GM12878 (cell line): ENCODE measurements at regions not wholly inside any gene's neighbourhood (a gene's known extent, or its start where the extent isn't known, plus 50 kb on each side); places are given as distances from the start of the nearest gene placed in this dataset.

Experiments used
- ATAC-seq: fragments of 200-7000 bp; cut with Tn5 transposase; 3 replicates; pipeline ENCODE4 v1.9.1; 2020; ENCODE audit warnings: mild to moderate bottlenecking, moderate library complexity
- BruUV-seq: library from RNA; stranded (reverse); fragments of 400-500 nt; replicated peaks from 2 replicates; lab custom pipeline; 2021; lab: Mats Ljungman, UMichigan
- CTCF ChIA-PET: fragments of 300-600 bp; sonication (Branson Sonifier 250); formaldehyde crosslinking; extraction: SDS; loops from one replicate; lab custom pipeline; 2021; ENCODE audit warnings: inconsistent platforms; lab: Yijun Ruan, JAX
- POLR2A ChIA-PET: fragments of 350-600 bp; formaldehyde crosslinking; extraction: SDS; loops from one replicate; lab custom pipeline; 2021; ENCODE audit warnings: inconsistent platforms; lab: Charles Lee
- RAD21 ChIA-PET: fragments of 300-600 bp; sonication (Branson Sonifier 250); formaldehyde crosslinking; loops from one replicate; lab custom pipeline; 2023; ENCODE audit warnings: antibody characterized with exemption; ENCODE audit not compliant: unreplicated experiment; lab: Charles Lee
- SMC1A ChIA-PET: fragments of 300-600 bp; sonication (Branson Sonifier 250); formaldehyde crosslinking; loops from one replicate; lab custom pipeline; 2023; ENCODE audit not compliant: unreplicated experiment, uncharacterized antibody; lab: Charles Lee
- DNase-seq: peaks from one replicate; pipeline ENCODE4 v3.0.0-alpha.2; 2011; ENCODE audit warnings: low read depth, low spot score
- FAIRE-seq: peaks from 3 replicates; lab custom pipeline; 2011; peaks lifted over from hg19 to GRCh38; lab: Jason Lieb, UNC
- H2AFZ ChIP-seq: 2 replicates; pipeline ENCODE4 v1.6.0; 2011; ENCODE audit warnings: low read depth, low read length, control low read depth; ENCODE audit not compliant: control insufficient read depth
- H3K27ac ChIP-seq: 2 replicates; pipeline ENCODE4 v1.5.1; 2011; ENCODE audit warnings: control low read depth; ENCODE audit not compliant: control insufficient read depth, insufficient read depth
- H3K27me3 ChIP-seq, 2 experiments: replicated peaks in 1 of 2; 2 replicates each; pipeline versions ENCODE4 v1.6.0 to v1.6.1; 2011; ENCODE audit warnings: low read length in 1 of 2; ENCODE audit not compliant: control insufficient read depth in 2 of 2, insufficient read depth in 2 of 2
- H3K36me3 ChIP-seq, 2 experiments: 2 replicates each; pipeline ENCODE4 v1.5.1; 2011; ENCODE audit warnings: low read length in 1 of 2; ENCODE audit not compliant: control insufficient read depth in 2 of 2, insufficient read depth in 2 of 2
- H3K4me1 ChIP-seq: 2 replicates; pipeline ENCODE4 v1.6.1; 2011; ENCODE audit warnings: mild to moderate bottlenecking, low read length, moderate library complexity, mixed read lengths; ENCODE audit not compliant: control insufficient read depth, insufficient read depth
- H3K4me2 ChIP-seq: 2 replicates; pipeline ENCODE4 v1.6.0; 2011; ENCODE audit warnings: control low read depth; ENCODE audit not compliant: control insufficient read depth, insufficient read depth
- H3K4me3 ChIP-seq: fragments of 200-600 bp; sonication (generic); 2 replicates; pipeline ENCODE4 v1.5.1; 2016
- H3K79me2 ChIP-seq: 2 replicates; pipeline ENCODE4 v1.6.0; 2011; ENCODE audit warnings: low read length; ENCODE audit not compliant: control insufficient read depth, insufficient read depth
- H3K9ac ChIP-seq: 2 replicates; pipeline ENCODE4 v1.8.0; 2011; ENCODE audit warnings: low read length, control low read depth, mixed read lengths; ENCODE audit not compliant: control insufficient read depth, insufficient read depth
- H3K9me3 ChIP-seq: replicated peaks from 3 replicates; pipeline ENCODE4 v1.5.1; 2011; ENCODE audit warnings: mild to moderate bottlenecking, low read length; ENCODE audit not compliant: control insufficient read depth, insufficient read depth
- H4K20me1 ChIP-seq: 2 replicates; pipeline ENCODE4 v1.6.0; 2011; ENCODE audit not compliant: control insufficient read depth, insufficient read depth
- ATF3 ChIP-seq: IDR thresholded peaks from 2 replicates; pipeline ENCODE4 v1.6.1; 2011; ENCODE audit warnings: low read depth, mild to moderate bottlenecking, low read length, moderate library complexity, borderline replicate concordance; ENCODE audit errors: extremely low read depth
- CHD4 ChIP-seq: fragments of 200-600 bp; sonication (generic); IDR thresholded peaks from 2 replicates; pipeline ENCODE4 v1.6.1; 2016; ENCODE audit warnings: mild to moderate bottlenecking
- KAT2A ChIP-seq: conservative IDR thresholded peaks from 2 replicates; pipeline ENCODE4 v1.6.1; 2011; ENCODE audit warnings: low read depth, low read length; ENCODE audit not compliant: control insufficient read depth
- NR2C1 ChIP-seq: fragments of 450-650 bp; IDR thresholded peaks from 2 replicates; pipeline ENCODE4 v1.6.1; 2017; ENCODE audit warnings: antibody characterized with exemption, mild to moderate bottlenecking, moderate library complexity
- TCF3 ChIP-seq: IDR thresholded peaks from 2 replicates; pipeline ENCODE4 v1.6.1; 2012; ENCODE audit warnings: low read depth, mild to moderate bottlenecking, low read length, borderline replicate concordance; ENCODE audit not compliant: insufficient read depth
- WGBS: methylation state at CpG from one replicate; pipeline ENCODE4 v1.1.6; 2016; ENCODE audit warnings: low lambda C conversion rate; ENCODE audit not compliant: insufficient replicate concordance, insufficient coverage; ENCODE audit errors: missing lambda C conversion rate; 5-methylcytosine and 5-hydroxymethylcytosine counted together
- in situ Hi-C: fragments of 300-500 bp; cut with MboI; formaldehyde crosslinking; loops from 9 replicates; pipeline ENCODE4 v1.14.3; 2018; ENCODE audit warnings: mixed read lengths
- intact Hi-C: fragments of 100-400 bp; cut with micrococcal nuclease; formaldehyde crosslinking; loops from one replicate; pipeline ENCODE4 v1.14.2; 2022; ENCODE audit not compliant: unreplicated experiment
- TF ChIP-seq, protein P1 (sequence below): IDR thresholded peaks from 2 replicates; pipeline ENCODE4 v1.6.1; 2012; ENCODE audit warnings: mild to moderate bottlenecking, low read depth, low read length
- TF ChIP-seq, protein P2 (sequence below): IDR thresholded peaks from 2 replicates; pipeline ENCODE4 v1.6.1; 2011; ENCODE audit warnings: borderline replicate concordance, low read depth, mild to moderate bottlenecking, moderate library complexity, low read length; ENCODE audit not compliant: insufficient read depth, poor library complexity, severe bottlenecking

DNA sequence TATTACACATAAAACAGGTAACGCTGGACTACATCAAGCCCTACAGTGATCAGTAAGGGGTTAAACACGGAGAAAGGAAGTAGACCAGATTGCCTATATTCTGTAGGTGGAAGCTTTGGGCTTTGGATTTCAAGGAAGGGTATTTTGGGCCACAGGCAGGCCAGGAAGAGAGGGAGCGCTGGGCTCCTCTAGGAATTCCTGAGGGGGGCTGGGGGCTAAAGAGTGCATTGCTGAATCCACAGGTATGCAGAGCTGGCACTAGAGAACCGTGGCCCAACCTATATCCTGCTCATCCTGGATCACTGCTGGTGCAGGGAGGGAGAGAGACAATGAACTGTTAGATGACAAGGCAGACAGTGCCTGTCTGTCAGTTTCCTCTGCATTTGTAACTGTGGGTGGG, 367.1 kb downstream of the CSNK1G3 start:
- POLR2A ChIA-PET: no interaction called here
- WGBS: 35% methylated on average over 4 of the region's 4 CpGs
- SMC1A ChIA-PET: no interaction called here
- CTCF ChIA-PET: no interaction called here
- BruUV-seq: no TSS peak
- no peaks in the 10 kb centered on the region for H3K79me2 ChIP-seq
- no peaks in the 10 kb centered on the region; a peak in 1 of 4 replicates for H3K27me3 ChIP-seq
- no peak for ATAC-seq
- intact Hi-C loops: no loop called here
- no peak overlapping the region for H3K4me2 ChIP-seq
- no peaks in the 10 kb centered on the region for H3K4me1 ChIP-seq
- H2AFZ ChIP-seq: no peak overlapping the region
- H4K20me1 ChIP-seq: no peaks in the 10 kb centered on the region
- no peak for DNase-seq
- TF ChIP-seq ATF3 (no peak), KAT2A (no peak), CHD4 (no peak), TCF3 (no peak), NR2C1 (no peak)
- TF ChIP-seq, protein P1, sequence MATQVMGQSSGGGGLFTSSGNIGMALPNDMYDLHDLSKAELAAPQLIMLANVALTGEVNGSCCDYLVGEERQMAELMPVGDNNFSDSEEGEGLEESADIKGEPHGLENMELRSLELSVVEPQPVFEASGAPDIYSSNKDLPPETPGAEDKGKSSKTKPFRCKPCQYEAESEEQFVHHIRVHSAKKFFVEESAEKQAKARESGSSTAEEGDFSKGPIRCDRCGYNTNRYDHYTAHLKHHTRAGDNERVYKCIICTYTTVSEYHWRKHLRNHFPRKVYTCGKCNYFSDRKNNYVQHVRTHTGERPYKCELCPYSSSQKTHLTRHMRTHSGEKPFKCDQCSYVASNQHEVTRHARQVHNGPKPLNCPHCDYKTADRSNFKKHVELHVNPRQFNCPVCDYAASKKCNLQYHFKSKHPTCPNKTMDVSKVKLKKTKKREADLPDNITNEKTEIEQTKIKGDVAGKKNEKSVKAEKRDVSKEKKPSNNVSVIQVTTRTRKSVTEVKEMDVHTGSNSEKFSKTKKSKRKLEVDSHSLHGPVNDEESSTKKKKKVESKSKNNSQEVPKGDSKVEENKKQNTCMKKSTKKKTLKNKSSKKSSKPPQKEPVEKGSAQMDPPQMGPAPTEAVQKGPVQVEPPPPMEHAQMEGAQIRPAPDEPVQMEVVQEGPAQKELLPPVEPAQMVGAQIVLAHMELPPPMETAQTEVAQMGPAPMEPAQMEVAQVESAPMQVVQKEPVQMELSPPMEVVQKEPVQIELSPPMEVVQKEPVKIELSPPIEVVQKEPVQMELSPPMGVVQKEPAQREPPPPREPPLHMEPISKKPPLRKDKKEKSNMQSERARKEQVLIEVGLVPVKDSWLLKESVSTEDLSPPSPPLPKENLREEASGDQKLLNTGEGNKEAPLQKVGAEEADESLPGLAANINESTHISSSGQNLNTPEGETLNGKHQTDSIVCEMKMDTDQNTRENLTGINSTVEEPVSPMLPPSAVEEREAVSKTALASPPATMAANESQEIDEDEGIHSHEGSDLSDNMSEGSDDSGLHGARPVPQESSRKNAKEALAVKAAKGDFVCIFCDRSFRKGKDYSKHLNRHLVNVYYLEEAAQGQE: no peak
- TF ChIP-seq, protein P2, sequence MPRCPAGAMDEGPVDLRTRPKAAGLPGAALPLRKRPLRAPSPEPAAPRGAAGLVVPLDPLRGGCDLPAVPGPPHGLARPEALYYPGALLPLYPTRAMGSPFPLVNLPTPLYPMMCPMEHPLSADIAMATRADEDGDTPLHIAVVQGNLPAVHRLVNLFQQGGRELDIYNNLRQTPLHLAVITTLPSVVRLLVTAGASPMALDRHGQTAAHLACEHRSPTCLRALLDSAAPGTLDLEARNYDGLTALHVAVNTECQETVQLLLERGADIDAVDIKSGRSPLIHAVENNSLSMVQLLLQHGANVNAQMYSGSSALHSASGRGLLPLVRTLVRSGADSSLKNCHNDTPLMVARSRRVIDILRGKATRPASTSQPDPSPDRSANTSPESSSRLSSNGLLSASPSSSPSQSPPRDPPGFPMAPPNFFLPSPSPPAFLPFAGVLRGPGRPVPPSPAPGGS: no peak
- TF ChIP-seq, all 136 proteins: peak for 0
- FAIRE-seq: no peak
- Histone ChIP-seq H3K9ac (no peak overlapping the region), H3K36me3 (no peaks in the 10 kb centered on the region), H3K4me3 (no peak overlapping the region), H3K27ac (no peak overlapping the region), H3K9me3 (no peaks in the 10 kb centered on the region)
- RAD21 ChIA-PET: no interaction called here
- in situ Hi-C loops: no loop called here
